A673 (cell line): ENCODE measurements at regions not wholly inside any gene's neighbourhood (a gene's known extent, or its start where the extent isn't known, plus 50 kb on each side); places are given as distances from the start of the nearest gene placed in this dataset.
A peak's percentile ranks its signal among the peaks of the same experiment; 100 is the strongest.

Experiments used
- BruUV-seq: library from RNA; stranded (reverse); fragments of 400-500 nt; replicated peaks from 2 replicates; lab custom pipeline; 2021; lab: Mats Ljungman, UMichigan
- CTCF ChIA-PET: fragments of 300-600 bp; sonication (Branson Sonifier 250); formaldehyde crosslinking; loops from one replicate; lab custom pipeline; 2022; ENCODE audit warnings: antibody characterized with exemption; lab: Charles Lee
- POLR2A ChIA-PET: fragments of 300-600 bp; sonication (Branson Sonifier 250); formaldehyde crosslinking; loops from one replicate; lab custom pipeline; 2022; ENCODE audit warnings: antibody characterized with exemption; ENCODE audit not compliant: low non-redundant PET; lab: Charles Lee
- DNase-seq: peaks from one replicate; pipeline ENCODE4 v3.0.0-alpha.2; 2015; ENCODE audit warnings: low spot score
- H3K27ac ChIP-seq: fragments of 200-600 bp; sonication (generic); 2 replicates; pipeline ENCODE4 v1.5.1; 2016; ENCODE audit warnings: mixed run types, low read depth, mild to moderate bottlenecking, mixed read lengths, antibody characterized with exemption, low read length; ENCODE audit not compliant: poor library complexity, severe bottlenecking
- H3K27me3 ChIP-seq: fragments of 200-600 bp; sonication (generic); replicated peaks from 2 replicates; pipeline ENCODE4 v1.6.1; 2017; ENCODE audit warnings: mixed run types, low read depth, mild to moderate bottlenecking, mixed read lengths, antibody characterized with exemption, low read length; ENCODE audit not compliant: insufficient read depth, poor library complexity
- H3K36me3 ChIP-seq: fragments of 200-600 bp; sonication (generic); 2 replicates; pipeline ENCODE4 v1.6.1; 2016; ENCODE audit warnings: mixed run types, mild to moderate bottlenecking, mixed read lengths, antibody characterized with exemption, low read length; ENCODE audit not compliant: insufficient read depth, poor library complexity, severe bottlenecking
- H3K4me1 ChIP-seq: fragments of 200-600 bp; sonication (generic); 2 replicates; pipeline ENCODE4 v1.6.1; 2017; ENCODE audit warnings: mixed run types, mild to moderate bottlenecking, mixed read lengths, antibody characterized with exemption, low read length; ENCODE audit not compliant: insufficient read depth, poor library complexity, severe bottlenecking
- H3K4me3 ChIP-seq: fragments of 200-600 bp; sonication (generic); 2 replicates; pipeline ENCODE4 v1.5.1; 2016; ENCODE audit warnings: low read depth, mixed run types, mild to moderate bottlenecking, mixed read lengths, low read length; ENCODE audit not compliant: poor library complexity, severe bottlenecking
- H3K9me3 ChIP-seq: fragments of 200-600 bp; sonication (generic); 2 replicates; pipeline ENCODE4 v1.6.1; 2016; ENCODE audit warnings: mixed run types, low read depth, mild to moderate bottlenecking, mixed read lengths, antibody characterized with exemption, low read length; ENCODE audit not compliant: poor library complexity, severe bottlenecking
- CTCF ChIP-seq: fragments of 300-800, 200-600 bp; sonication (generic); conservative IDR thresholded peaks from 2 replicates; pipeline ENCODE4 v1.5.1; 2017; ENCODE audit warnings: low read depth, mild to moderate bottlenecking, antibody characterized with exemption, low read length, moderate library complexity, mixed read lengths
- EZH2 ChIP-seq: fragments of 200-600 bp; sonication (generic); IDR thresholded peaks from 2 replicates; pipeline ENCODE4 v1.6.1; 2017; ENCODE audit warnings: borderline replicate concordance, low read depth, mild to moderate bottlenecking, mixed read lengths, antibody characterized with exemption, low read length; ENCODE audit not compliant: poor library complexity, severe bottlenecking
- intact Hi-C: fragments of 100-400 bp; cut with micrococcal nuclease; formaldehyde crosslinking; loops from one replicate; pipeline ENCODE4 v1.10.0; 2022; ENCODE audit not compliant: unreplicated experiment

- ChIA-PET CTCF (no interaction called here), POLR2A (no interaction called here)
- BruUV-seq, result no TSS peak
- Histone ChIP-seq H3K9me3 (no peaks in the 10 kb centered on the region), H3K27me3 (no peaks in the 10 kb centered on the region), H3K4me3 (no peak overlapping the region), H3K27ac (peak overlapping the region; percentile 82), H3K36me3 (no peaks in the 10 kb centered on the region), H3K4me1 (peaks cover 31% of the 10 kb centered on the region)
- intact Hi-C loops, result no loop called here
- peak; percentile 90 for DNase-seq
- no peak for TF ChIP-seq EZH2
- no peak for TF ChIP-seq CTCF
These were observed 218.2 kb downstream of the SH3BP4 start for GRCh38 chr2:235170016-235170415.

- DNase-seq, result peak; percentile 94
These were observed 219.0 kb downstream of the SH3BP4 start for GRCh38 chr2:235170536-235171521.

GRCh38 chr2:235171550-235172031 is 219.8 kb downstream of the SH3BP4 start:
- ChIA-PET CTCF (no interaction called here), POLR2A (no interaction called here)
- H3K36me3 ChIP-seq, result no peaks in the 10 kb centered on the region
- peaks cover 31% of the 10 kb centered on the region for H3K4me1 ChIP-seq
- TF ChIP-seq EZH2, result no peak
- TF ChIP-seq CTCF, result no peak
- no TSS peak for BruUV-seq
- no peaks in the 10 kb centered on the region for H3K9me3 ChIP-seq
- H3K4me3 ChIP-seq, result no peak overlapping the region
- no peaks in the 10 kb centered on the region for H3K27me3 ChIP-seq
- intact Hi-C loops, result no loop called here
- H3K27ac ChIP-seq, result peak overlapping the region; percentile 82
- peak; percentile 48 for DNase-seq

More at GRCh38 chr2:235170536-235171521, 219.0 kb downstream of the SH3BP4 start:
- Histone ChIP-seq H3K27me3 (no peaks in the 10 kb centered on the region), H3K27ac (peak overlapping the region; percentile 82), H3K9me3 (no peaks in the 10 kb centered on the region), H3K36me3 (no peaks in the 10 kb centered on the region), H3K4me1 (peaks cover 31% of the 10 kb centered on the region), H3K4me3 (no peak overlapping the region)
- CTCF ChIA-PET, result no interaction called here
- TF ChIP-seq CTCF (peak; percentile 47), EZH2 (no peak)
- intact Hi-C loops, result no loop called here
- BruUV-seq, result TSS peak; percentile 22
- POLR2A ChIA-PET, result no interaction called here
